AG09319 (cell line): ENCODE measurements at regions not wholly inside any gene's neighbourhood (a gene's known extent, or its start where the extent isn't known, plus 50 kb on each side); places are given as distances from the start of the nearest gene placed in this dataset.
"Not testable (repeated sequence)": the region's sequence is repeated elsewhere in the genome, so short reads cannot be mapped to it uniquely, and the experiment has no call there.

ENCODE experiments used
- DNase-seq: peaks from one replicate; pipeline ENCODE4 v3.0.0-alpha.2; 2010; ENCODE audit warnings: low read depth; ENCODE audit errors: extremely low read depth
- CTCF ChIP-seq: IDR thresholded peaks from 2 replicates; pipeline ENCODE4 v1.5.1; 2011; ENCODE audit warnings: low read depth, mild to moderate bottlenecking, inconsistent platforms, low read length, moderate library complexity

- no peak for DNase-seq
- no peak for TF ChIP-seq CTCF
These were observed 526.5 kb downstream of the TRIML1 start for GRCh38 chr4:188665491-188666457.

- not testable (repeated sequence) for DNase-seq
These were observed 539.5 kb downstream of the TRIML1 start for GRCh38 chr4:188678691-188679090.

- TF ChIP-seq CTCF, result no peak
- DNase-seq, result no peak
These were observed 540.9 kb downstream of the TRIML1 start for GRCh38 chr4:188680004-188680666.

- no peak for DNase-seq
These were observed 541.4 kb downstream of the TRIML1 start for GRCh38 chr4:188680667-188681063.

GRCh38 chr4:188682321-188682720, 543.1 kb downstream of the TRIML1 start:
- DNase-seq, result no peak
- no peak for TF ChIP-seq CTCF

More at GRCh38 chr4:188680667-188681063, 541.4 kb downstream of the TRIML1 start:
- no peak for TF ChIP-seq CTCF

- no peak for TF ChIP-seq CTCF
- DNase-seq, result no peak
These were observed 544.3 kb downstream of the TRIML1 start for GRCh38 chr4:188683571-188683970.

GRCh38 chr4:188688956-188689355, 549.7 kb downstream of the TRIML1 start:
- no peak for TF ChIP-seq CTCF
- no peak for DNase-seq
